Ovary (tissue), 3 donors: ENCODE measurements at regions not wholly inside any gene's neighbourhood (a gene's known extent, or its start where the extent isn't known, plus 50 kb on each side); places are given as distances from the start of the nearest gene placed in this dataset.

Source experiments
- POLR2A ChIP-seq: fragments of 450-650 bp; IDR thresholded peaks from one replicate; pipeline ENCODE4 v1.6.1; 2017; ENCODE audit warnings: antibody characterized with exemption, mild to moderate bottlenecking, moderate library complexity
- TF ChIP-seq, protein P1 (sequence below), 3 donors: fragments of 450-650 bp in 2 of 3; fragments of 200-600 bp in 1 of 3; IDR thresholded peaks; one replicate each; pipeline versions ENCODE4 v1.5.1 to v1.8.0; 2016 to 2022; ENCODE audit warnings: antibody characterized with exemption in 3 of 3, mild to moderate bottlenecking in 1 of 3
- donor health status: DM: no; HTN: no; CAD: no.

DNA sequence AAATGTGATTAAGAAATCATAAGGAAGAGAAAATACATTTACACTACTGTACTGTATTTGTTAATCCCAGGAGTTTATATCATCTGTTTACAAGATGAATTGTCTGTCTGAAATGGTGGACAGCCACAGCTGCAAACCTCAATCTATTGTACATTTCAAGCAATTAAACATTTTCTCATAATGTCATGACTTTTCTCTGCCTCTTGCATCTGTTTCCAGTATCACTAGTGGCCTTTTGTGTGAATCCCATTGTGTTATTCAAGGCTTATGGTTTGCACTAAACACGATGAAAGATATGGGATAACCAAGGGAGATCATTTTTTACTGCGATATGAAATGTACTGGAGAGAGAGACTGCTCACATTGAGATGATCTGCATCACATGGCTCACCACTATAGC lies 200.2 kb upstream of the LRRN1 start:
- TF ChIP-seq, protein P1, sequence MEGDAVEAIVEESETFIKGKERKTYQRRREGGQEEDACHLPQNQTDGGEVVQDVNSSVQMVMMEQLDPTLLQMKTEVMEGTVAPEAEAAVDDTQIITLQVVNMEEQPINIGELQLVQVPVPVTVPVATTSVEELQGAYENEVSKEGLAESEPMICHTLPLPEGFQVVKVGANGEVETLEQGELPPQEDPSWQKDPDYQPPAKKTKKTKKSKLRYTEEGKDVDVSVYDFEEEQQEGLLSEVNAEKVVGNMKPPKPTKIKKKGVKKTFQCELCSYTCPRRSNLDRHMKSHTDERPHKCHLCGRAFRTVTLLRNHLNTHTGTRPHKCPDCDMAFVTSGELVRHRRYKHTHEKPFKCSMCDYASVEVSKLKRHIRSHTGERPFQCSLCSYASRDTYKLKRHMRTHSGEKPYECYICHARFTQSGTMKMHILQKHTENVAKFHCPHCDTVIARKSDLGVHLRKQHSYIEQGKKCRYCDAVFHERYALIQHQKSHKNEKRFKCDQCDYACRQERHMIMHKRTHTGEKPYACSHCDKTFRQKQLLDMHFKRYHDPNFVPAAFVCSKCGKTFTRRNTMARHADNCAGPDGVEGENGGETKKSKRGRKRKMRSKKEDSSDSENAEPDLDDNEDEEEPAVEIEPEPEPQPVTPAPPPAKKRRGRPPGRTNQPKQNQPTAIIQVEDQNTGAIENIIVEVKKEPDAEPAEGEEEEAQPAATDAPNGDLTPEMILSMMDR (IDR thresholded peaks at IDR 0.05): no peak
- TF ChIP-seq POLR2A: no peak
